ENCODE measurements at regions not wholly inside any gene's neighbourhood (a gene's known extent, or its start where the extent isn't known, plus 50 kb on each side); places are given as distances from the start of the nearest gene placed in this dataset.

DNA sequence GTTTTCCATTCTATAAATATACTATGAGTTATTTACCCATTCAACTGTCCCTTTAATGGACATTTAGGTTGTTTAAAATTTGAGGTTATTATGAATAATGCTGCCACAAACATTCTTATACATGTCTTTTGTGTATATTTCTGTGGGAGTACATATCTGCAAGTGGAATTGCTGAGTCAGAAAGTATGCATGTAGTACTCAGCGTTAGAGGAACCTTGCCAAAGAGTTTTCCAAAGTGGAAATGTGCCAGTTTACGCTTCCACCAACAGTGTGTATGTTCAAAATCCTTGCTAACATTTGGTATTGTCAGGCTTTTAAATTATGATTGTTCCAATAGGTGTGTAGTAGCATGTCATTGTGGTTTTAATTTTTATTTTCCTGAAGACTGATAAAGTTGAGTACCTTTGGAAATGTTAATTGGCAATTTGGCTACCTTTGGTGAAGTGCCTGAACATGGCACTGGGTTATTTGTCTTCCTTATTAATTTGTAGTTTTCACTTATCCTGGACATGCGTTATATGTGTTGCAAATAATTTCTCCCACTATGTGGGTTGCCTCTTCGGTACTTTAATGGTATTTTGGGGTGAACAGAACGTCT is 341.2 kb downstream of the CD83 start:
- ATAC-seq (peak; percentile 71), DNase-seq (no peak)
- intact Hi-C loops (cut with micrococcal nuclease) = no loop called here

DNA sequence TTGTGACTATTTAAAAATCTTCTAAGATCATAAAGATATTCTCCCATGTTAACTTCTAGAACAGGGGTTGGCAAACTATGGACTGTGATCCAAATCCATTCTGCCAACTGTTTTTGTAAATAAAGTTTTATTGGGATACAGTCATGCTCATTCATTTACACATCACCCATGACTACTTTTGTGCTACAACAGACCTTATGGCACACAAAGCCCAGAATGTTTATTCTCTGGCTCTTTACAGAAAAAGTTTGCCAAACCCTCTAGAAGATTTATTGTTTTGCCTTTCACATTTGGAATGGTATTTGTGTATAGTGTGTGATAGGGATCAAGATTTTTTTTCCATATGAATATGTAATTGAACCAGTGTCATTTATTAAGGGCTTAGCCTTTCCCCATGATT is 341.7 kb downstream of the CD83 start:
- DNase-seq (no peak), ATAC-seq (no peak)
- intact Hi-C loops (cut with micrococcal nuclease) = no loop called here

GRCh38 chr6:14460556-14460955 is 343.0 kb downstream of the CD83 start:
- intact Hi-C loops (cut with micrococcal nuclease) = no loop called here
- DNase-seq (no peak), ATAC-seq (no peak)

DNA sequence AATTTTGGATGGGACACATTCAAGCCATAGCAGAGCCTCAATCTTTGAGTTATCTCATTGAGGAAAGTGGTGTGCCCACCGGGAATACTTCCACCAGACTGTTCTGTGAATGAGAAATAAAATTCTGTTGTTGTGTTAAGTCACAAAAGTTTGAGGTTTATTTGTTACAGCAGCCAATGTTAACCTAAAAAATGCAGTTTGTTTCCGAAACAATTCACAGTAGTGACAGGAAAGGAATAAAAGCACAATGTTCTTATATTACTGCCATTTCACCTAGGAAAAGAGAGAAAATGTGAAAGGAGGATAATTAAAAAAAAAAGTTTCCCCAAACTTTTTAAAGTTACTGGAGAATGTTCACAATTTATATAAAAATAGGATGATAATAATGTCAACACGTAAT is 344.6 kb downstream of the CD83 start:
- intact Hi-C loops (cut with micrococcal nuclease) = no loop called here
- DNase-seq (no peak), ATAC-seq (no peak)

DNA sequence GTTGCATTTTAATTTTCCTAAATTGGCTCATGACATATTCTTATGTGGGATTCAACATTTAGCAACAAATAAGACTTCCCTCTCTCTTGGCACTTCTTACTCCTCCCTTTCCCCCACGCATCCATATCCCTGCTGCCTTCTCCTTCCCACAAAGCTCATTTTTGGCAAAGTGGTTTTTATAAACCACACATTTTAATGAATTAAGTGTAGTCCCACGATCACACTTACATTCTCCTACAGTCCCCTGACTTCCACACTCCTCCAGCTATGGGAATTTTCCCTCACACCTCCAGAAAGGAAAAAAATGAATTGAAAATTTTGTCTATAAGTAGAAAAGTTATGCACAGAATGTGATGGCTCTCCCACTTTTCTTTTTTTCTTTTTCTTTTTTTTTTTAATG is 345.0 kb downstream of the CD83 start:
- intact Hi-C loops (cut with micrococcal nuclease) = no loop called here
- DNase-seq (no peak), ATAC-seq (no peak)

DNA sequence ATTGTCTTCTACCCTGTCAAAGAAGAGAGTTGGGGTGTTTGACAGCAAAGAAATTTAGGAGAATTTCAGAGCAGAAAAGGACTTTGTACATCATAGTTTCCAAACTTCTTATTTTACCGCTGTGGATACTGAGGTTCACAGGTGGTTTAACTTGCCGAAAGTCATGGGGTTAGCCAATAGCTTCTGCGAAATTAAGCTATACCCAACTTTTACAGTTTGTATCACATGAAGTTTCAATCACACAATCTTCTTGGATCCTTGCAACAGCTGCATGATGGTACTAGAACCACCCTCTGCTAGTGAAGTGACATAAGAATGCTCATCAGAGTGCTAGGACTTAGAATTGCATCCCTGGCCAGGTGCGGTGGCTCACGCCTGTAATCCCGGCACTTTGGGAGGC is 345.5 kb downstream of the CD83 start:
- intact Hi-C loops (cut with micrococcal nuclease) = no loop called here
- ATAC-seq (no peak), DNase-seq (no peak)

GRCh38 chr6:14464055-14464454 is 346.5 kb downstream of the CD83 start:
- ATAC-seq (no peak), DNase-seq (no peak)
- intact Hi-C loops (cut with micrococcal nuclease) = no loop called here

DNA sequence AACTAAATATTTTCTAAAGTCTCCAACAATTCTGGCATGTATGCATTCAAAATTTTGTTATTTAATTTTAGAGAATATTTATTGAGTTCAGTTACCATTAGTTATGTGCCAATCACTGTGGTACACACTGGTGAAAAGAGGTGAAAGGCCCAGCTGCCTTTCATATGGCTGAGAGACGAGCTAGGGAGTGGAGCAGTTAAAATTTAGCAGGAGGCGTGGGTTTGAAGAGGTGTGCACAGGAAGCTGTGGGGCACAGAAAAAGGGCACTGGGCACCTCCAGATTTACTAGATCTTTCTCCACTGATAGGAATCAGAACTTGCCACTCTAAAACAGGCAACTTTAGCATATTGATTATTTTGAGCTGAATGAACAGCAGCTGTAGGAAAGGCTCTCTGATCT is 347.1 kb downstream of the CD83 start:
- intact Hi-C loops (cut with micrococcal nuclease) = no loop called here
- ATAC-seq = no peak
- no peak for DNase-seq

DNA sequence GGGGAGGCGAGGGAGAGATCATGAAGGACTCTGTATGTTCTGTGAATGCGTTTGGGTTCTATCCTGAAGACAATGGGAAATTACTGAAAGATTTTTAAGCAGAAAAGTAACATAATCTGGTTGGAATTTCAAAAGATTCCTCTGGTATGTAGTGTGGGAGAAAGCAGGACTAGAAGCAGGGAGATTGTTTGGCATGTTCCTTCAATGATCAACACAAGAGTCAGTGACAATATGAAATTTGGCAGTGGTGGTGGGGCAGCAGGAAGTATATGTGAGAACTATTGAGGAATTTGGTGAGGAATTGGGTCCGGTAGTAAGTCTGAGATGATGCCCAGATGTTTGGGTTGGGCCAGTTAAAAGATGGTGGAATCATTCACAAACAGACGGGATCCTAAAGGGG is 348.7 kb downstream of the CD83 start:
- ATAC-seq (no peak), DNase-seq (no peak)
- intact Hi-C loops (cut with micrococcal nuclease) = no loop called here

DNA sequence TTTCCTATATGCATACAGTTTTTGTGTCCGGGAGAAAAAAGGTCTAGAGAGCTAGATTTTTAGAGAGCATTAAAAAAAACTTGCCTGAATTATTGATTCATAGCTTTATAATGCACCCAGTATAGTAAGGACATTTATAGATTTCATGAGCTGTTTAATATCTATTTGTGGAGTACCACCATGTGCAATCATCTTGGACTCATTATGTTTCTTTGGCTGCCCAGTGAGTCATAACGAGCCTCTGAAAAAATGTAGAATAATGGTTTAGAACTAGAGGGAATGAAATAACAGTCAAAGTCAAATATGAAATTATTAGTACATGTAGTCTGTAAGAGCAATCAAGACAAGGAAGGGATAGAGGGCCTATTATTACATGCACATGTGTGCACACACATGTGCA is 350.0 kb downstream of the CD83 start:
- ATAC-seq (no peak), DNase-seq (no peak)
- intact Hi-C loops (cut with micrococcal nuclease) = no loop called here

DNA sequence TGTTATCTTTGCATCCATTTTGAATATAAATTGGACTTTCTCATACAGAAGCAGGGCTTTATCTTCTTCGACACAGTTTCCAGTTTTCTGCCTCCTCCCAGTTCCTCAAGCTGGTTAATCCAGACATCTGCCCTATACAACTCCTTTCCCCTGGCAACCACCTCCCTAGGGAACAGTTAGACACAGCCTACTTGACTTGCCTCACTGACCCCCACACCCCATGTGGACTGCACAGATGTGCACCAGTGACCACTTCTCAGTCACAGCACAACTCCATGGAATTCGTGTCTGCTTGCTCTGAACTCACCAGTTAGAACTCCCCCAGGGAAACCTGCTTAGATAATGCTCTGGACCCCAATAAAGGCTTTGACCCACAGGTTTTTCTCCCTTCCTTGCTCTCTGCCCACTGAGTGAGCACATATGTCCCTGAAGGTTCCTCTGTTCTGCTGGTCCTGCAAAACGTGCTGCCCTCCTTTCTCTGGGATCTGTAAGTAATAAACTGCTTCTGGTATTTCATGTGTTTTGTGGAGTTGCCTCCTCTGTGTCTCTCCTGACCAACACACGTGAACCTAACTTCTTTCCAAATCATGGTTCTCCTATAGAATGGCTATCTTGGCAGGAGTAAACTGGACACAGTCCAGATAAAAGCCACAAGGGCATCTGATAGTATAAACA is 351.2 kb downstream of the CD83 start:
- ATAC-seq (no peak), DNase-seq (no peak)
- intact Hi-C loops (cut with micrococcal nuclease) = no loop called here

- intact Hi-C loops (cut with micrococcal nuclease) = no loop called here
- DNase-seq = no peak
- no peak for ATAC-seq
Measured at GRCh38 chr6:14470101-14470500, 352.5 kb downstream of the CD83 start.

DNA sequence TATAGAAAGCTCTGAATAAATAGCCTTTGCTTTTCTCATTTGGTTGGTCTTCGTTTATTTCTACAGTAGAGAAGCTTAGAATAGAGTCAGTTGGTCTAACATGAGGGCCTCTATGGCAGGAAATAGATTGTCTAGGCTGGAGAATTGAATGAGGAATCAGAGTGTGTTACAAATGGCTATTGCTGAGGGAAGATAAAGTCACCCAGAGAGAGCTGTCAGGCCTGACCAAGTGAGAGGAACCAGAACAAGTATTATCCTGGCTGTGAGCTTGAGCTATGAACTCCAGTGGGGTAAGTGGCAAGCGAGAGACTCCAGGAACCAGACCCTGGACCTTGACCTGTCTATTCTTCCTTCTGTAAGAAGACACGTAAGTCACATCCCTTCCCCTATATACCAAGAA is 353.1 kb downstream of the CD83 start:
- intact Hi-C loops (cut with micrococcal nuclease) = no loop called here
- ATAC-seq = peak; percentile 79
- no peak for DNase-seq

GRCh38 chr6:14472255-14472985 is 354.8 kb downstream of the CD83 start:
- DNase-seq = no peak
- no peak for ATAC-seq

GRCh38 chr6:14472986-14473337 is 355.4 kb downstream of the CD83 start:
- ATAC-seq = no peak
- intact Hi-C loops (cut with micrococcal nuclease) = no loop called here
- no peak for DNase-seq

More at GRCh38 chr6:14472255-14472985, 354.8 kb downstream of the CD83 start:
- intact Hi-C loops (cut with micrococcal nuclease) = no loop called here

DNA sequence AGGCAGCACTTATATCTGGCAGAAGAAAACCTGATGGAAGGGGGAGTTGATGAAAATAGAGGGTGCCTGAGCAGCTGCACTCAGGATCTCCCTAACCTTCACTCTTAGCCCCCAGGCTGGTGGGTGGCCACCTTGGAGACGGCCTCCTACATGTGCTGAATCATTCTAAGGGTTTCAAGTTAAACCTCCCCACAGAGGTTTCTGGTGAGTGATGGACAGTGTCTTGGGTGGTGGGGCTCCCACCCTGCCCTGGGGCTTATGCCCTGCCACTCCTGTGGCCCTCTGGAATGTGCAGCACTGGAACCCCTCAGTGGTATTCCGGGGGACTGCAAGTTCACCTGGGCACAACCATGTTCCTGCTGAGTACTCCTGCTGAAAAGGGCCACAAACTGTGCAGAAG is 357.2 kb downstream of the CD83 start:
- no peak for DNase-seq
- no peak for ATAC-seq
- intact Hi-C loops (cut with micrococcal nuclease) = no loop called here

DNA sequence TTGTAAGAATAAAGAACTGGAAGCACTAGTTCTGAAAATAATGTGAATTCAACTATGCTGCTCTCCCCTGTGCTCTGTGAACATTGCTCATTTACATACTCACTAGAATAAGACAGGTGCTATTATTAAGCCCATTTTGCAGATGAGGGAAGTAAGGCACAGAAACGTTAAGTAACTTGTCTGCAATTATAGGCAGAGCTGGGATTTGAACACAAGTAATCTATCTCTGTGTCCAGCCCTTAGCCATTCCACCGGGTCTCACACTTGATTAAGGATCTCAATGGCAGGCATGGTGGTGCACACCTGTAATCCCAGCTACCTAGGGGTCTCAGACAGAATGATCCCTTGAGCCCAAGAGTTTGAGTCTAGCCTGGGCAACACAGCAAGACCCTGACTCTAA is 357.7 kb downstream of the CD83 start:
- DNase-seq = no peak
- intact Hi-C loops (cut with micrococcal nuclease) = no loop called here
- no peak for ATAC-seq

- intact Hi-C loops (cut with micrococcal nuclease) = no loop called here
- peak; percentile 93 for ATAC-seq
- peak; percentile 41 for DNase-seq
Measured at GRCh38 chr6:14476793-14477531, 359.4 kb downstream of the CD83 start.

DNA sequence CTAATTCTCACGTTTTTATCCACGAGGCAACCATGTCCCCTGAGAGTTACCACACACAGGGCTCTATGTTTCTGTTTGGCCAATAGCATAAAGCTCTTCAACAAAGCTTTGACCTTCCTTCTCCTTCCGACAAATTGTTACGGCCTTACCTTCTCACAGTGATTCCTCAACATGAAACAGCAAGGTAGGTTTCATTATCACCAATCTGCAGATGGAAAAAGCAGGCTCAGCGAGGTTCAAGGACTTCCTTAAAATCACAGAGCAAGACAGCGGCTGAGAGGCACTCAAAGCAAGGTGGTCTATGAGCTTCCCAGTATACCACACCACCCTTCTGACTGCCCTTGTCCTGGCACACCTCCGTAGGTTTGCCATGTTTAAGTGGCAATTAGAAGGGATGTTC is 360.0 kb downstream of the CD83 start:
- DNase-seq (no peak), ATAC-seq (no peak)
- intact Hi-C loops (cut with micrococcal nuclease) = no loop called here
